NCI-H345 treated with DMSO at 0.1 percent for 48 hours (cell line): ENCODE measurements at regions not wholly inside any gene's neighbourhood (a gene's known extent, or its start where the extent isn't known, plus 50 kb on each side); places are given as distances from the start of the nearest gene placed in this dataset.
A peak's percentile ranks its signal among the peaks of the same experiment; 100 is the strongest.

Experiments
- DNase-seq: peaks from one replicate; lab custom pipeline; 2025; ENCODE audit not compliant: unreplicated experiment; lab: John Stamatoyannopoulos, UW

- DNase-seq: no peak
These were observed 483.9 kb upstream of the TRIB2 start for GRCh38 chr2:12232876-12233275.

- DNase-seq: no peak
These were observed 480.4 kb upstream of the TRIB2 start for GRCh38 chr2:12236136-12236844.

- no peak for DNase-seq
These were observed 476.5 kb upstream of the TRIB2 start for GRCh38 chr2:12240206-12240605.

- DNase-seq: no peak
These were observed 473.4 kb upstream of the TRIB2 start for GRCh38 chr2:12243381-12243780.

- DNase-seq: no peak
These were observed 472.7 kb upstream of the TRIB2 start for GRCh38 chr2:12244070-12244469.

- no peak for DNase-seq
These were observed 465.6 kb upstream of the TRIB2 start for GRCh38 chr2:12251121-12251520.

GRCh38 chr2:12251749-12252148, 465.0 kb upstream of the TRIB2 start:
- no peak for DNase-seq

- DNase-seq: no peak
These were observed 463.5 kb upstream of the TRIB2 start for GRCh38 chr2:12253167-12253778.

GRCh38 chr2:12254280-12254860, 462.4 kb upstream of the TRIB2 start:
- DNase-seq: no peak

- DNase-seq: no peak
These were observed 460.5 kb upstream of the TRIB2 start for GRCh38 chr2:12256206-12256605.

- DNase-seq: no peak
These were observed 459.3 kb upstream of the TRIB2 start for GRCh38 chr2:12257476-12257875.

GRCh38 chr2:12259493-12259892, 457.2 kb upstream of the TRIB2 start:
- no peak for DNase-seq

GRCh38 chr2:12261986-12262680, 454.6 kb upstream of the TRIB2 start:
- DNase-seq: peak; percentile 68

- DNase-seq: peak; percentile 26
These were observed 453.9 kb upstream of the TRIB2 start for GRCh38 chr2:12262681-12263436.

- no peak for DNase-seq
These were observed 453.0 kb upstream of the TRIB2 start for GRCh38 chr2:12263730-12264129.

GRCh38 chr2:12264146-12264545, 452.6 kb upstream of the TRIB2 start:
- DNase-seq: no peak

GRCh38 chr2:12265646-12266045, 451.1 kb upstream of the TRIB2 start:
- DNase-seq: no peak

GRCh38 chr2:12267042-12267441, 449.7 kb upstream of the TRIB2 start:
- DNase-seq: no peak

- DNase-seq: no peak
These were observed 447.4 kb upstream of the TRIB2 start for GRCh38 chr2:12269041-12269972.
